Caco-2 (cell line): ENCODE measurements at regions not wholly inside any gene's neighbourhood (a gene's known extent, or its start where the extent isn't known, plus 50 kb on each side); places are given as distances from the start of the nearest gene placed in this dataset.

Source experiments
- BruUV-seq: library from RNA; stranded (reverse); fragments of 400-500 nt; replicated peaks from 2 replicates; lab custom pipeline; 2021; lab: Mats Ljungman, UMichigan
- CTCF ChIA-PET: fragments of 300-600 bp; sonication (Branson Sonifier 250); formaldehyde crosslinking; loops from one replicate; lab custom pipeline; 2022; ENCODE audit warnings: antibody characterized with exemption; lab: Charles Lee
- POLR2A ChIA-PET: fragments of 300-600 bp; sonication (Branson Sonifier 250); formaldehyde crosslinking; loops from one replicate; lab custom pipeline; 2022; ENCODE audit warnings: antibody characterized with exemption; lab: Charles Lee
- DNase-seq, 2 experiments: peaks; one replicate each; pipeline versions ENCODE4 v3.0.0 to v3.0.0-alpha.2; 2020 to 2022
- H3K27me3 ChIP-seq: replicated peaks from 2 replicates; pipeline ENCODE4 v1.6.0; 2011; ENCODE audit warnings: low read length; ENCODE audit not compliant: control insufficient read depth, insufficient read depth
- H3K36me3 ChIP-seq: 2 replicates; pipeline ENCODE4 v1.5.1; 2011; ENCODE audit warnings: low read length; ENCODE audit not compliant: control insufficient read depth, insufficient read depth
- H3K4me1 ChIP-seq: fragments of 250-450 bp; sonication (Bioruptor Pico); 2 replicates; pipeline ENCODE4 v1.5.1; 2020; ENCODE audit warnings: mild to moderate bottlenecking
- H3K4me3 ChIP-seq: 2 replicates; pipeline ENCODE4 v1.5.1; 2011; ENCODE audit warnings: low read depth, mild to moderate bottlenecking, control low read depth, low read length
- H3K9me3 ChIP-seq: fragments of 250-450 bp; sonication (Bioruptor Pico); 2 replicates; pipeline ENCODE4 v1.5.1; 2020; ENCODE audit warnings: mild to moderate bottlenecking, moderate library complexity
- H3K27ac Mint-ChIP-seq: one replicate; pipeline ENCODE4 v1.8.0; 2022; ENCODE audit warnings: mixed read lengths; ENCODE audit not compliant: unreplicated experiment
- H3K27me3 Mint-ChIP-seq: one replicate; pipeline ENCODE4 v1.8.0; 2022; ENCODE audit warnings: mixed read lengths; ENCODE audit not compliant: insufficient read depth, unreplicated experiment
- H3K36me3 Mint-ChIP-seq: one replicate; pipeline ENCODE4 v1.8.0; 2022; ENCODE audit warnings: mild to moderate bottlenecking, mixed read lengths; ENCODE audit not compliant: insufficient read depth, unreplicated experiment
- H3K4me1 Mint-ChIP-seq: one replicate; pipeline ENCODE4 v1.8.0; 2022; ENCODE audit warnings: low read depth, mixed read lengths; ENCODE audit not compliant: unreplicated experiment
- H3K4me3 Mint-ChIP-seq: one replicate; pipeline ENCODE4 v1.8.0; 2022; ENCODE audit warnings: mild to moderate bottlenecking, moderate library complexity, mixed read lengths; ENCODE audit not compliant: unreplicated experiment
- H3K9me3 Mint-ChIP-seq: one replicate; pipeline ENCODE4 v1.8.0; 2022; ENCODE audit warnings: mixed read lengths; ENCODE audit not compliant: unreplicated experiment
- CTCF ChIP-seq, 2 experiments: fragments of 200-600 bp in 1 of 2; IDR thresholded peaks; 1 replicate in 1 of 2; 2 replicates in 1 of 2; pipeline versions ENCODE4 v1.5.1 to v1.8.0; 2011 to 2022; ENCODE audit warnings: antibody characterized with exemption in 1 of 2, control low read depth in 1 of 2, inconsistent platforms in 1 of 2, low read depth in 1 of 2, low read length in 1 of 2, mild to moderate bottlenecking in 1 of 2, moderate library complexity in 1 of 2; ENCODE audit not compliant: insufficient read depth in 1 of 2, severe bottlenecking in 1 of 2, unreplicated experiment in 1 of 2
- intact Hi-C: fragments of 100-400 bp; cut with micrococcal nuclease; formaldehyde crosslinking; loops from one replicate; pipeline ENCODE4 v1.10.0; 2022; ENCODE audit not compliant: unreplicated experiment

DNA sequence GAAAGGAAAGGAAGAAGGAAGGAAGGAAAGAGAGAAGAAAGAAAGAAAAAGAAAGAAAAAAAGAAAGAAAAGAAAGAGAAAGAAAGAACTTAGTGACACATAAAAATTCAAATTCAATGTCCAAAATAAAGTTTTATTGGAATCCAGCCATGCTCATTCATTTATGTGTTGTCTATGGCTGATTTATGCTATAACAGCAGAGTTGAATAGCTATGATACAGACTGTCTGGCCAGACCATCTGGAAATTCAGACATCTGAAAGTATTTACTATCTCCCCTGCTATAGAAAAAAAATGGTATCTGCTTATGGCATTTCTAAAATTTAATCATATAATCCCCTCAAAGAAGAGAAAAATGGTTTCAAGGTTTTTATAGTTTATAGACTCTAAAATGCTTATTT, 79.4 kb upstream of the RRP15 start:
- H3K4me1 Mint-ChIP-seq, result peaks cover 6% of the 10 kb centered on the region
- Histone ChIP-seq H3K27me3 (no peaks in the 10 kb centered on the region), H3K4me3 (no peak overlapping the region), H3K4me1 (0 out of 2 replicates have a peak, but pooled peaks cover 5% of the 10 kb centered on the region), H3K9me3 (no peaks in the 10 kb centered on the region), H3K36me3 (no peaks in the 10 kb centered on the region)
- CTCF ChIA-PET, result no interaction called here
- H3K36me3 Mint-ChIP-seq, result no peaks in the 10 kb centered on the region
- H3K9me3 Mint-ChIP-seq, result peaks cover 12% of the 10 kb centered on the region
- no peak for DNase-seq
- no peak overlapping the region for H3K27ac Mint-ChIP-seq
- no TSS peak for BruUV-seq
- no peak for TF ChIP-seq CTCF (IDR thresholded peaks at IDR 0.05; ENCODE audit: insufficient read depth in 1 of 2, low read depth in 1 of 2, low read length in 1 of 2, severe bottlenecking in 1 of 2, unreplicated experiment in 1 of 2)
- POLR2A ChIA-PET, result no interaction called here
- peaks cover 11% of the 10 kb centered on the region for H3K27me3 Mint-ChIP-seq
- intact Hi-C loops, result no loop called here
- H3K4me3 Mint-ChIP-seq, result no peak overlapping the region

DNA sequence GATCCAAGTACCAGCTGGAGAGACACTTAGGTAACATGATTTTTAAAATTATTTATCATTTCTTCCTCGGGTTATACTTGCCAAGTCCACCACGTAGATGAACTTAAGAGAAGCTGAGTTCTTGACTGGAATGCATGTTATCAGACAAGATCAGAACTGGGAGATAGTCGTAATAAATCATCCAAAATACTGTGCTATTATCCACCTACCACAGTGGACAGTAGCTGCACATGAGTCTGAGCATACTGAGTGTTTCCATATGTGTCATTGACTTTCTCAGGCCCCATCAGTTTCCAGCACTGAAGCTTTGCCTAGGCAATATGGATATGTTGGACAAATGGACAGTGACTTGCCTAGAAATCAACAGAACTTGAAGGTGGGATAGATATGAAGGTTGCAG, 77.9 kb upstream of the RRP15 start:
- Mint-ChIP-seq H3K27me3 (peaks cover 13% of the 10 kb centered on the region), H3K9me3 (peaks cover 12% of the 10 kb centered on the region), H3K4me3 (no peak overlapping the region), H3K4me1 (peaks cover 6% of the 10 kb centered on the region), H3K27ac (no peak overlapping the region), H3K36me3 (no peaks in the 10 kb centered on the region)
- Histone ChIP-seq H3K27me3 (no peaks in the 10 kb centered on the region), H3K4me3 (no peak overlapping the region), H3K36me3 (no peaks in the 10 kb centered on the region), H3K9me3 (no peaks in the 10 kb centered on the region), H3K4me1 (peaks cover 5% of the 10 kb centered on the region; the same call in 1 of the 2 replicates)
- no peak for TF ChIP-seq CTCF (IDR thresholded peaks at IDR 0.05; ENCODE audit: insufficient read depth in 1 of 2, low read depth in 1 of 2, low read length in 1 of 2, severe bottlenecking in 1 of 2, unreplicated experiment in 1 of 2)
- ChIA-PET POLR2A (no interaction called here), CTCF (no interaction called here)
- no TSS peak for BruUV-seq
- no peak for DNase-seq
- intact Hi-C loops, result no loop called here

DNA sequence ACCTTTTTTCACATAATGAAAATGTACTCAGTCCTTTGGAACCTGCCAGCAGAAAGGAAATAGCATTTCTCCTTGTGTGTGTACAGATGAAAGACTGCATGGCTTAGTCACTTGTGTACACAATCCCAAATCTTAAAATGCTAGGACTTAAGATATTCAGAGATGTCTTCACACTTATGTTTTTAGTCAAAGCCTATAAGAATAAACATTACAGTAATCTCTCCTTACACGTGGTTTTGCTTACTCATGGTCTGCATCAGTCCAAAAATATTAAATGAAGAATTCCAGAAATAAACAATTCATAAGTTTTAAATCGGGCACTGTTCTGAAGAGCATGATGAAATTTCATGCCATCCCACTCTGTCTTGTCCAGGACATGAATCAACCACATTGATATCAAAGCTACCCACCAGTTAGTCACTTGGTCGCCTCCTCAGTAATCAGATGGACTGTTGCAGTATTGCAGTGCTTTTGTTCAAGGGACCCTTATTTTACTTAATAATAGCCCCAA, 75.7 kb upstream of the RRP15 start:
- H3K4me3 Mint-ChIP-seq, result no peak overlapping the region
- ChIA-PET CTCF (interaction anchor here (1.2 kb wide), 1 partner anchor 50 kb away, joined by 5 read pairs; no protein-coding TSS in a partner anchor), POLR2A (no interaction called here)

More for the DNA sequence above, 75.7 kb upstream of the RRP15 start:
- Mint-ChIP-seq H3K9me3 (peaks cover 2% of the 10 kb centered on the region), H3K27ac (no peak overlapping the region), H3K4me1 (peaks cover 6% of the 10 kb centered on the region), H3K27me3 (peaks cover 14% of the 10 kb centered on the region), H3K36me3 (no peaks in the 10 kb centered on the region)
- no peak for TF ChIP-seq CTCF (IDR thresholded peaks at IDR 0.05; ENCODE audit: insufficient read depth in 1 of 2, low read depth in 1 of 2, low read length in 1 of 2, severe bottlenecking in 1 of 2, unreplicated experiment in 1 of 2)
- intact Hi-C loops, result no loop called here
- H3K4me3 ChIP-seq, result no peak overlapping the region
- no TSS peak for BruUV-seq
- no peaks in the 10 kb centered on the region for H3K27me3 ChIP-seq
- peaks cover 5% of the 10 kb centered on the region; the same call in 1 of the 2 replicates for H3K4me1 ChIP-seq
- DNase-seq, result no peak
- no peaks in the 10 kb centered on the region for H3K9me3 ChIP-seq
- H3K36me3 ChIP-seq, result no peaks in the 10 kb centered on the region
